ENCODE measurements at regions not wholly inside any gene's neighbourhood (a gene's known extent, or its start where the extent isn't known, plus 50 kb on each side); places are given as distances from the start of the nearest gene placed in this dataset.

GRCh38 chr7:98500764-98501163 is 99.9 kb upstream of the BAIAP2L1 start:
- no peak for TF ChIP-seq CTCF (conservative IDR thresholded peaks at IDR 0.05; ENCODE audit: low read depth, low read length)
- DNase-seq (ENCODE audit: low read depth), result no peak
- no peak overlapping the region for H3K4me3 ChIP-seq (ENCODE audit: low read depth, low read length)

- no peak for DNase-seq (ENCODE audit: low read depth)
- H3K4me3 ChIP-seq (ENCODE audit: low read depth, low read length), result no peak overlapping the region
- TF ChIP-seq CTCF (conservative IDR thresholded peaks at IDR 0.05; ENCODE audit: low read depth, low read length), result no peak
Measured at GRCh38 chr7:98496618-98497017, 95.7 kb upstream of the BAIAP2L1 start.

- TF ChIP-seq CTCF (conservative IDR thresholded peaks at IDR 0.05; ENCODE audit: low read depth, low read length), result no peak
- DNase-seq (ENCODE audit: low read depth), result no peak
- H3K4me3 ChIP-seq (ENCODE audit: low read depth, low read length), result no peak overlapping the region
Measured at GRCh38 chr7:98495200-98495955, 94.5 kb upstream of the BAIAP2L1 start.

GRCh38 chr7:98493030-98493778 is 92.3 kb upstream of the BAIAP2L1 start:
- DNase-seq (ENCODE audit: low read depth), result no peak
- TF ChIP-seq CTCF (conservative IDR thresholded peaks at IDR 0.05; ENCODE audit: low read depth, low read length), result no peak
- H3K4me3 ChIP-seq (ENCODE audit: low read depth, low read length), result no peak overlapping the region

- no peak for DNase-seq (ENCODE audit: low read depth)
- H3K4me3 ChIP-seq (ENCODE audit: low read depth, low read length), result no peak overlapping the region
- no peak for TF ChIP-seq CTCF (conservative IDR thresholded peaks at IDR 0.05; ENCODE audit: low read depth, low read length)
Measured at GRCh38 chr7:98488167-98488566, 87.3 kb upstream of the BAIAP2L1 start.

- DNase-seq (ENCODE audit: low read depth), result no peak
- H3K4me3 ChIP-seq (ENCODE audit: low read depth, low read length), result no peak overlapping the region
- TF ChIP-seq CTCF (conservative IDR thresholded peaks at IDR 0.05; ENCODE audit: low read depth, low read length), result no peak
Measured at GRCh38 chr7:98483964-98484545, 83.2 kb upstream of the BAIAP2L1 start.

Data from epithelial cell of proximal tubule (primary cell).